PFSK-1 (cell line): ENCODE measurements at regions not wholly inside any gene's neighbourhood (a gene's known extent, or its start where the extent isn't known, plus 50 kb on each side); places are given as distances from the start of the nearest gene placed in this dataset.

Source experiments
- POLR2AphosphoS5 ChIP-seq: IDR thresholded peaks from 2 replicates; pipeline ENCODE4 v1.6.1; 2012; ENCODE audit warnings: low read depth, mild to moderate bottlenecking, control low read depth, low read length, moderate library complexity
- TAF1 ChIP-seq: IDR thresholded peaks from 2 replicates; pipeline ENCODE4 v1.6.1; 2012; ENCODE audit warnings: low read length, control low read depth, borderline replicate concordance; ENCODE audit not compliant: insufficient read depth

- TF ChIP-seq TAF1 = no peak
- no peak for TF ChIP-seq POLR2AphosphoS5
Measured at GRCh38 chr5:91305640-91306039, 77.5 kb downstream of the ARRDC3 start.
